HCT116 (cell line): ENCODE measurements at regions not wholly inside any gene's neighbourhood (a gene's known extent, or its start where the extent isn't known, plus 50 kb on each side); places are given as distances from the start of the nearest gene placed in this dataset.

Source experiments
- ATAC-seq: fragments of 200-7000 bp; cut with Tn5 transposase; 2 replicates; pipeline ENCODE4 v1.9.1; 2020; ENCODE audit warnings: mild to moderate bottlenecking, moderate library complexity
- BruUV-seq: library from RNA; stranded (reverse); fragments of 400-500 nt; replicated peaks from 2 replicates; lab custom pipeline; 2021; lab: Mats Ljungman, UMichigan
- CTCF ChIA-PET: fragments of 300-600 bp; sonication (Branson Sonifier 250); formaldehyde crosslinking; loops from one replicate; lab custom pipeline; 2021; ENCODE audit warnings: antibody characterized with exemption; lab: Charles Lee
- POLR2A ChIA-PET: fragments of 300-600, 350-600 bp; sonication (Branson Sonifier 250); formaldehyde crosslinking; loops from one replicate; lab custom pipeline; 2021; ENCODE audit warnings: antibody characterized with exemption; lab: Charles Lee
- RAD21 ChIA-PET, 2 experiments: fragments of 300-600 bp; sonication (Branson Sonifier 250); formaldehyde crosslinking; loops; one replicate each; lab custom pipeline; 2023; ENCODE audit warnings: low total read pairs in 2 of 2; ENCODE audit not compliant: uncharacterized antibody in 2 of 2, unreplicated experiment in 2 of 2, low non-redundant PET in 1 of 2; lab: Charles Lee
- DNase-seq: peaks from one replicate; pipeline ENCODE4 v3.0.0-alpha.2; 2010; ENCODE audit warnings: low read depth, low spot score
- H2AFZ ChIP-seq: fragments of 200-600 bp; shearing (Covaris generic), sonication (generic); 2 replicates; pipeline ENCODE4 v1.6.1; 2017; ENCODE audit warnings: low read depth, mixed run types, mixed read lengths, antibody characterized with exemption, low read length; ENCODE audit not compliant: poor library complexity, severe bottlenecking
- H3K27ac ChIP-seq: 2 replicates; pipeline ENCODE4 v1.5.1; 2012; ENCODE audit warnings: low read depth, low read length
- H3K27me3 ChIP-seq: fragments of 200-600 bp; sonication (generic); 2 replicates; pipeline ENCODE4 v1.6.1; 2016; ENCODE audit warnings: mixed run types, low read length, mixed read lengths; ENCODE audit not compliant: insufficient read depth
- H3K36me3 ChIP-seq, 2 experiments: fragments of 200-500 bp in 1 of 2; fragments of 200-600 bp in 1 of 2; sonication (Bioruptor generic) in 1 of 2; sonication (generic) in 1 of 2; 2 replicates each; pipeline versions ENCODE4 v1.5.1 to v1.6.1; 2014 to 2016; ENCODE audit warnings: low read length in 2 of 2, inconsistent platforms in 1 of 2, mixed read lengths in 1 of 2, mixed run types in 1 of 2; ENCODE audit not compliant: insufficient read depth in 2 of 2, control insufficient read depth in 1 of 2
- H3K4me1 ChIP-seq, 2 experiments: fragments of 200-600 bp in 1 of 2; sonication (generic) in 1 of 2; 2 replicates each; pipeline versions ENCODE4 v1.5.1 to v1.6.1; 2012 to 2017; ENCODE audit warnings: low read length in 2 of 2, inconsistent platforms in 1 of 2, mild to moderate bottlenecking in 1 of 2, mixed read lengths in 1 of 2, mixed run types in 1 of 2, moderate library complexity in 1 of 2; ENCODE audit not compliant: insufficient read depth in 2 of 2, control insufficient read depth in 1 of 2
- H3K4me2 ChIP-seq: fragments of 200-600 bp; sonication (generic); 2 replicates; pipeline ENCODE4 v1.6.1; 2017; ENCODE audit warnings: mixed run types, low read length, mixed read lengths
- H3K4me3 ChIP-seq, 2 experiments: fragments of 200-600 bp in 1 of 2; sonication (generic) in 1 of 2; replicated peaks in 1 of 2; 2 replicates each; pipeline ENCODE4 v1.5.1; 2011 to 2016; ENCODE audit warnings: low read length in 2 of 2, control low read depth in 1 of 2, low read depth in 1 of 2, mild to moderate bottlenecking in 1 of 2, mixed read lengths in 1 of 2, mixed run types in 1 of 2
- H3K79me2 ChIP-seq: fragments of 200-600 bp; sonication (generic); 2 replicates; pipeline ENCODE4 v1.6.1; 2017; ENCODE audit warnings: mild to moderate bottlenecking, mixed run types, low read length, moderate library complexity, mixed read lengths; ENCODE audit not compliant: insufficient read depth
- H3K9ac ChIP-seq: fragments of 200-600 bp; sonication (generic); 2 replicates; pipeline ENCODE4 v1.6.1; 2016; ENCODE audit warnings: low read length, mixed read lengths
- H3K9me2 ChIP-seq: fragments of 200-600 bp; sonication (generic), shearing (Covaris generic); 2 replicates; pipeline ENCODE4 v1.6.1; 2017; ENCODE audit warnings: mixed run types, mild to moderate bottlenecking, moderate library complexity; ENCODE audit not compliant: insufficient read depth
- H3K9me3 ChIP-seq, 2 experiments: fragments of 200-500 bp in 1 of 2; fragments of 200-600 bp in 1 of 2; sonication (Bioruptor generic) in 1 of 2; sonication (generic) in 1 of 2; 2 replicates each; pipeline ENCODE4 v1.6.1; 2014 to 2017; ENCODE audit warnings: low read length in 2 of 2, mixed read lengths in 2 of 2, inconsistent platforms in 1 of 2, low read depth in 1 of 2, mild to moderate bottlenecking in 1 of 2, mixed run types in 1 of 2, moderate library complexity in 1 of 2; ENCODE audit not compliant: control insufficient read depth in 1 of 2, insufficient read depth in 1 of 2
- H4K20me1 ChIP-seq: fragments of 200-600 bp; sonication (generic), shearing (Covaris generic); 2 replicates; pipeline ENCODE4 v1.6.1; 2017; ENCODE audit warnings: mixed run types, mild to moderate bottlenecking, moderate library complexity; ENCODE audit not compliant: insufficient read depth
- CBX3 ChIP-seq: IDR thresholded peaks from 2 replicates; pipeline ENCODE4 v1.6.1; 2012; ENCODE audit warnings: low read depth
- CEBPB ChIP-seq: IDR thresholded peaks from 2 replicates; pipeline ENCODE4 v1.6.1; 2012; ENCODE audit warnings: low read depth
- CTCF ChIP-seq, 3 experiments: fragments of 200-600 bp in 1 of 3; sonication (generic) in 1 of 3; IDR thresholded peaks in 2 of 3; conservative IDR thresholded peaks in 1 of 3; 2 replicates each; pipeline ENCODE4 v1.5.1; 2012 to 2017; ENCODE audit warnings: low read depth in 2 of 3, low read length in 2 of 3, antibody characterized with exemption in 1 of 3, borderline replicate concordance in 1 of 3, control low read depth in 1 of 3, mild to moderate bottlenecking in 1 of 3, mixed read lengths in 1 of 3, mixed run types in 1 of 3, moderate library complexity in 1 of 3; ENCODE audit not compliant: insufficient read depth in 1 of 3
- EGR1 ChIP-seq: IDR thresholded peaks from 2 replicates; pipeline ENCODE4 v1.6.1; 2012; ENCODE audit warnings: low read depth
- FOSL1 ChIP-seq: IDR thresholded peaks from 2 replicates; pipeline ENCODE4 v1.6.1; 2012; ENCODE audit warnings: low read depth
- POLR2A ChIP-seq: IDR thresholded peaks from 2 replicates; pipeline ENCODE4 v1.7.0; 2011; ENCODE audit warnings: borderline replicate concordance; ENCODE audit not compliant: insufficient read depth, insufficient read length; ENCODE audit errors: extremely low read depth
- RAD21 ChIP-seq: IDR thresholded peaks from 2 replicates; pipeline ENCODE4 v1.6.1; 2012; ENCODE audit warnings: low read depth, mild to moderate bottlenecking
- SRF ChIP-seq: IDR thresholded peaks from 2 replicates; pipeline ENCODE4 v1.6.1; 2012; ENCODE audit warnings: low read depth
- TCF7L2 ChIP-seq: IDR thresholded peaks from 2 replicates; pipeline ENCODE4 v1.7.0; 2011; ENCODE audit warnings: borderline replicate concordance, inconsistent platforms; ENCODE audit not compliant: insufficient read depth, insufficient read length; ENCODE audit errors: extremely low read depth
- YY1 ChIP-seq: IDR thresholded peaks from 2 replicates; pipeline ENCODE4 v1.6.1; 2011; ENCODE audit warnings: low read length, low read depth, moderate library complexity, mild to moderate bottlenecking; ENCODE audit not compliant: insufficient replicate concordance; ENCODE audit errors: extremely low read depth
- ZFX ChIP-seq: fragments of 450-650 bp; IDR thresholded peaks from 2 replicates; pipeline ENCODE4 v1.6.1; 2017
- intact Hi-C: fragments of 100-400 bp; cut with micrococcal nuclease; formaldehyde crosslinking; loops from 2 replicates; pipeline ENCODE4 v1.10.0; 2022

- DNase-seq (no peak), ATAC-seq (no peak)
- no peak overlapping the region for H2AFZ ChIP-seq
- H3K4me1 ChIP-seq = peaks cover 4 to 19% of the 10 kb centered on the region in 2 experiments; a peak in 3 of 4 replicates
- no peaks in the 10 kb centered on the region for H4K20me1 ChIP-seq
- no peak overlapping the region for H3K4me3 ChIP-seq
- H3K27ac ChIP-seq = no peak overlapping the region
- POLR2A ChIA-PET = no interaction called here
- TF ChIP-seq FOSL1 = no peak
- TF ChIP-seq POLR2A = no peak
- TF ChIP-seq CBX3 = no peak
- TF ChIP-seq YY1 = no peak
- TF ChIP-seq EGR1 = no peak
- RAD21 ChIA-PET = no interaction called here
- CTCF ChIA-PET = no interaction called here
- H3K9me2 ChIP-seq = no peaks in the 10 kb centered on the region
- H3K27me3 ChIP-seq = no peaks in the 10 kb centered on the region
- no TSS peak for BruUV-seq
- no peak overlapping the region for H3K9ac ChIP-seq
- H3K4me2 ChIP-seq = no peak overlapping the region
- peaks cover 72% of the 10 kb centered on the region for H3K79me2 ChIP-seq
- intact Hi-C loops = no loop called here
- peaks cover 0 to 5% of the 10 kb centered on the region in 2 experiments; a peak in 1 of 4 replicates for H3K36me3 ChIP-seq
- no peaks in the 10 kb centered on the region for H3K9me3 ChIP-seq
These were observed 375.2 kb downstream of the DUSP6 start for GRCh38 chr12:88977115-88977514.

GRCh38 chr12:88973998-88974397 lies 378.3 kb downstream of the DUSP6 start:
- H3K79me2 ChIP-seq = peaks cover 81% of the 10 kb centered on the region
- TF ChIP-seq RAD21 (no peak), CEBPB (no peak), POLR2A (no peak), YY1 (no peak), SRF (no peak), ZFX (no peak), TCF7L2 (no peak), CTCF (IDR thresholded peaks at IDR 0.05 in 2 of 3, conservative IDR thresholded peaks at IDR 0.05 in 1 of 3; ENCODE audit: borderline replicate concordance in 1 of 3, insufficient read depth in 1 of 3, low read depth in 2 of 3, low read length in 2 of 3) (no peak)
- no peak overlapping the region for H2AFZ ChIP-seq
- BruUV-seq = no TSS peak
- H3K27ac ChIP-seq = no peak overlapping the region
- H3K9me2 ChIP-seq = no peaks in the 10 kb centered on the region
- CTCF ChIA-PET = no interaction called here
- intact Hi-C loops = no loop called here
- DNase-seq (no peak), ATAC-seq (no peak)
- H3K36me3 ChIP-seq = 0 out of 4 replicates have a peak, but pooled peaks cover 0 to 5% of the 10 kb centered on the region in 2 experiments
- H3K27me3 ChIP-seq = no peaks in the 10 kb centered on the region
- RAD21 ChIA-PET = no interaction called here
- no peaks in the 10 kb centered on the region for H3K9me3 ChIP-seq
- POLR2A ChIA-PET = no interaction called here
- peaks cover 24 to 48% of the 10 kb centered on the region in 2 experiments for H3K4me1 ChIP-seq
- no peak overlapping the region for H3K4me3 ChIP-seq
- no peak overlapping the region for H3K9ac ChIP-seq
- no peak overlapping the region for H3K4me2 ChIP-seq
- no peaks in the 10 kb centered on the region for H4K20me1 ChIP-seq
